DND-41 (cell line): ENCODE measurements at regions not wholly inside any gene's neighbourhood (a gene's known extent, or its start where the extent isn't known, plus 50 kb on each side); places are given as distances from the start of the nearest gene placed in this dataset.

Experiments used
- CTCF ChIP-seq: IDR thresholded peaks from 2 replicates; pipeline ENCODE4 v1.5.1; 2012; ENCODE audit warnings: borderline replicate concordance, low read length, moderate library complexity, mild to moderate bottlenecking; ENCODE audit not compliant: poor library complexity, severe bottlenecking; ENCODE audit errors: extremely low read depth
- EZH2 ChIP-seq: IDR thresholded peaks from 3 replicates; pipeline ENCODE4 v1.6.1; 2012; ENCODE audit warnings: borderline replicate concordance, low read depth, mild to moderate bottlenecking, moderate library complexity, low read length, inconsistent platforms; ENCODE audit not compliant: severe bottlenecking

GRCh38 chr16:5472552-5472951, 375.0 kb upstream of the EEF2KMT start:
- no peak for TF ChIP-seq CTCF
- no peak for TF ChIP-seq EZH2
